ENCODE measurements at regions not wholly inside any gene's neighbourhood (a gene's known extent, or its start where the extent isn't known, plus 50 kb on each side); places are given as distances from the start of the nearest gene placed in this dataset.

DNA sequence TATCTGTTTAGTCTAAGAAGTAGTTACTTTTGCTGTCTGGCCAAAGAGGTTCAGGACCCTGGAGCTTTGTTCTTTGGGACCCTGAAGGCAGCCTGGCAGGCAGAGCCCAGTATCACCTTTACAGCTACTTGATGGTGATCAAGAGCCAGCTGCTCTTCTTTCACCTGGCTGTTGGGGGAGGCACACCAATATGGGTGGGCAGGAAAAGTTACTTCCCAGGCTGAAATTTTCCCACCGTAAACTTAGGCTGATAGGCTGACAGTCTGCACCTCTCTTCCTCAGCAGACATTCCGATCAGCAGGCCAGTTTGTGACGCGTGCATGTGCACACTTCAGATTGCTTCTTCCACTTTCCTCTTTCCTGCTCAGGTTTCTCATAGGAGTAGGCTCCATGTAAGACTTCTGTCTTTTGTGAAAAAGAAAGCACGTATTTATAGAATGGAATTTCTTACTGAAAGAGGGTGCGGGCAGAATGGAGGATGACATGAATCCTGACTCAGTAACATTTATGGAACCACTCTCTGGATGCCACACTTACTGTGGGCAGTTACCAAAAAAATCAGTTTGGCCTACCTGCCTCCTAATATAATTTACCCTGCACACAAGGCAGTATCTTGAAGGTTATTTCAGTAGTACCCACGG is 223.9 kb upstream of the DMRT1 start:
- TF ChIP-seq RAD21 (conservative IDR thresholded peaks at IDR 0.05 in 1 of 2, IDR thresholded peaks at IDR 0.05 in 1 of 2) (no peak), SREBF2 (IDR thresholded peaks at IDR 0.05) (no peak)

Data from A549 (cell line).